ENCODE measurements at regions not wholly inside any gene's neighbourhood (a gene's known extent, or its start where the extent isn't known, plus 50 kb on each side); places are given as distances from the start of the nearest gene placed in this dataset.

DNA sequence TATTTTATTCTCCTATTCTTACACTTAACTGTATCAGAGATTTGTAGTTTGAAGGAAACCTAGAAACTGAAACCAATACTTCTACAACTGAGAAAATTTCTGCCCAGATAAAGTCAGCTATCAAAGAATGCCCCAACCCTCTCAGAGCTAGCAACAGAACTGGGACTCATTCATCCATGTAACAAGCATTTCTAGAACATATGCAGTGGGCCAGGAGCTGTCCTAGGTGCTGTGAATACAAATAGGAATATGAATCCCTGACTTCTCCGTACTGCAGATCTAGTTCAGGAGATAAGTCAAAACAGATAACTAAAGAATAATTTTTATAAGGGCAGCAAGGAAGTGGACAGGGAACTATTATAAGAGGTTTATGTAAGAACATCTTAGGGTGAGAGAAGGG lies 654.1 kb upstream of the NOX3 start:
- DNase-seq, result no peak

- no peak for DNase-seq
Measured at GRCh38 chr6:156107624-156108101, 652.0 kb upstream of the NOX3 start.

GRCh38 chr6:156102129-156102528 lies 646.5 kb upstream of the NOX3 start:
- no peak for DNase-seq

- no peak for DNase-seq
Measured at GRCh38 chr6:156098839-156099238, 643.2 kb upstream of the NOX3 start.

GRCh38 chr6:156087487-156087886 lies 631.8 kb upstream of the NOX3 start:
- no peak for DNase-seq

DNA sequence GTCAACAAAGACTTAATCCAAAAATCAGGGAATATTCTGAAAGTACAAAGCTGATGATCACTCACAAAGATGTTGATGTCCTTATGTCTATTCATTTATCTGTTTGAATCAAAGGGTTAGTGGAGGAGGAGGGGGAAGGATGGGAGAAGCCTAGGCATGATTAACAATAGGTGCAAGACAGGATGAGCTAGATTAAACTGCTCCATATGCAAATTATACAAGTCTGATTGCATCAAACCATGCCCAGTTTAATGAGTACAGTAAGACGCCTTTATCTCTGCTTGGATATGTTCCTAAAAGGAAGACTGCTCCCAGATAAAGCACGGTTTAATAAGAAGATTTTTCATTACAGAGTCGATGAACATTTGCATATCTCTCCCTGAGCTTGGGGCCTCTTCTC lies 626.4 kb upstream of the NOX3 start:
- no peak for DNase-seq

DNA sequence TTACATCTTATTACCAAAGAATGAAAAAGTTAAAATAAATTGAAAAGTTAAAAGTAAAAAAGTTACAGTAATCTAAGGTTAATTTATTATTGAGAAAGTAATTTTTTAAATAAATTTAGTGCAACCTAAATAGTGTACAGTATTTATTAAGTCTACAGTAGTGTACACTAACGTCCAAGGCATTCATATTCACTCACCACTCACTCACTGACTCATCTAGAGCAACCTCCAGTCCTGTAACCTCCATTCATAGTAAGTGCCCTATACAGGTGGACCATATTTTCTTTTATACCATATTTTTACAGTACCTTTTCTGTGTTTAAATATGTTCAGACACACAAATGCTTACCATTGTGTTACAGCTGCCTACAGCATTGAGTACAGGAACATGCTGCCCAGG lies 624.7 kb upstream of the NOX3 start:
- DNase-seq, result no peak

- DNase-seq, result no peak
Measured at GRCh38 chr6:156068881-156069280, 613.2 kb upstream of the NOX3 start.

DNA sequence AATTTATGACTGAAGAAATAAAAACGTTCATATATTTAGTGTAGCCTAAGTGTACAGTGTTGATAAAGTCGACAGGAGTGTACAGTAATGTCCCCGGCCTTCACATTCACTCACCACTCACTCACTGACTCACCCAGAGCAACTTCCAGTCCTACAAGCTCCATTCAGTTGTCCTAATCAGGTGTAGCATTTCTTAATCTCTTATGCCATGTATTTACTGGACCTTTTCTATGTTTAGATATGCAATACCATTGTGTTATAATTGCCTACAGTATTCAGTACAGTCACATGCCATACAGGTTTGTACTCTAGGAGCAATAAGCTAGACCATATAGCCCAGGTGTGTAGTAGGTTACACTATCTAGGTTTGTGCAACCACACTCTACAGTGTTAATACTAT lies 610.2 kb upstream of the NOX3 start:
- DNase-seq, result no peak

- DNase-seq, result no peak
Measured at GRCh38 chr6:156062091-156062563, 606.5 kb upstream of the NOX3 start.

DNA sequence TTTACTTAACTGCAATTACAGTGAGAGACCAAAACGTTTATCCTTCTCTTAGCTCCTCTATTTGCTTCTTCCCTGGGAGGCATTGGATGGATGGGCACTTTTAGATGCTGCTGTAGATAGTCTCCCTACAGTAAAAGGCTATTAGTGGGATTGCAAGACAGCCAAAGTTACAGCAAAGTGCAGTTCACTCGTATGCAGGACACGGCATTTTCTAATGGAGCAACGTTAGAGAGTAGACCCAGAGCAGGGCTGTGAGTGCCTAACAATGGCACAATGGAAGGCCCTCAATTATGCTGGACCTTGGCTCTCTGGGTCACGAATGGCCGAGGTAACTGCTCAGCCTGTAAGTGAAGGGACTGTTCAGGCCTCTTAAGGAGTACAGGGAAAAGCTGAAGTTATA lies 605.8 kb upstream of the NOX3 start:
- no peak for DNase-seq

- no peak for DNase-seq
Measured at GRCh38 chr6:156060013-156060412, 604.4 kb upstream of the NOX3 start.

DNA sequence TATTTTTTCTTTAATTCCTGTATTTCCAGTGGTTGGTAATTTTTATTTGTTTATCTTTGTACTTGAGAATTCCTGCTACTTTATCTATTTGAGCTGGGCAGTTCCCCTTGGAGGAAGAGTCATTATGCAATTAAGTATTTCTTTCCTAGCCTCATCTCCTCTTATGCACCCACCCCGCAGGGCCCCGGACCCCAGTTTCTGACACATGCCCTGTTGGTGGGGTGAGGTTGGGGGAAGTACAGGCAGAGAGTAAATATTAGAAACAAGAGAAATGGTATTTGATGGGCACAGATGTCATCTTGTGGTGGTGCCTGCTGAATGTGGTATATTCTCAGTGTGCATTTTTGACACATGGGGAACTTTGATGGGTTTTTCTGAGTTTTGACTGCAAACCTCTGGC lies 602.7 kb upstream of the NOX3 start:
- DNase-seq, result no peak

- no peak for DNase-seq
Measured at GRCh38 chr6:156057869-156058268, 602.2 kb upstream of the NOX3 start.

- no peak for DNase-seq
Measured at GRCh38 chr6:156056085-156056484, 600.4 kb upstream of the NOX3 start.

DNA sequence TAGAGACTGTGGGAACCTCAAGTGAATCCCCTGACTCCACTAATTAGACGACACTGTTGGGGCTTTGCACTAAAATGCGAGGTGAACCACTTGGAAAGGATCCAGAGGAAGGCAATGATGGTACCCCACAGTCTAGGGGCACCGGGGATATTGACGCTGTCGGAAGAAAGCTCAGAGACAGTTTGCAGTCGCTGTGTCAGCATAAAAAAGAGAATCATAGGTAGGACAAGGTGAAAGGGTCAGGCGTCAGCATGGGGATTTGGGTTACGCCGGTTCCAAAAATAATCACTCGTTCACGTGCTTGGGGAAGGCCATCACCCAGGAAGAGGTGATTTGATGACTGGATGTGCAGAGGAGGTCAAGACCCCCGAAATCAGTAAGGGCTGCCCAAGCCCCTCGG lies 598.0 kb upstream of the NOX3 start:
- no peak for DNase-seq

GRCh38 chr6:156046841-156047449 lies 591.3 kb upstream of the NOX3 start:
- no peak for DNase-seq

DNA sequence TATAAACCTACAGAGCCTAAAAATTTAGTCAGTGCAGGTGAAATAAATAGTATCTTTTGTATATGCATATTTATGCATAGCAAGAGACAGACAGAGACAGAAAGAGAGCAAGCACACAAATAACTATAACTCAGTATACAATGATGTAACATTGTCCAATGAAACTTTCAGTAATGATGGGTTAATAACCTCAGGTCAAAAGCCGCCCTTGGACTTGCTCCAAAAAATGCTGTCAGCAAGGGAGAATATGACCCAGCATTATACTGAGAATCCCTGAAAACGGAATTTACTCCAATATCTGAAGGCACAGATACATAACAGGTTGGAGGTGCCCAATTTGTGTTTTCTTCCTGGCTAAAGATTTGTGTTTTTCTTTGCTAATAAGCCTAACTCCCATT lies 590.6 kb upstream of the NOX3 start:
- DNase-seq, result no peak

DNA sequence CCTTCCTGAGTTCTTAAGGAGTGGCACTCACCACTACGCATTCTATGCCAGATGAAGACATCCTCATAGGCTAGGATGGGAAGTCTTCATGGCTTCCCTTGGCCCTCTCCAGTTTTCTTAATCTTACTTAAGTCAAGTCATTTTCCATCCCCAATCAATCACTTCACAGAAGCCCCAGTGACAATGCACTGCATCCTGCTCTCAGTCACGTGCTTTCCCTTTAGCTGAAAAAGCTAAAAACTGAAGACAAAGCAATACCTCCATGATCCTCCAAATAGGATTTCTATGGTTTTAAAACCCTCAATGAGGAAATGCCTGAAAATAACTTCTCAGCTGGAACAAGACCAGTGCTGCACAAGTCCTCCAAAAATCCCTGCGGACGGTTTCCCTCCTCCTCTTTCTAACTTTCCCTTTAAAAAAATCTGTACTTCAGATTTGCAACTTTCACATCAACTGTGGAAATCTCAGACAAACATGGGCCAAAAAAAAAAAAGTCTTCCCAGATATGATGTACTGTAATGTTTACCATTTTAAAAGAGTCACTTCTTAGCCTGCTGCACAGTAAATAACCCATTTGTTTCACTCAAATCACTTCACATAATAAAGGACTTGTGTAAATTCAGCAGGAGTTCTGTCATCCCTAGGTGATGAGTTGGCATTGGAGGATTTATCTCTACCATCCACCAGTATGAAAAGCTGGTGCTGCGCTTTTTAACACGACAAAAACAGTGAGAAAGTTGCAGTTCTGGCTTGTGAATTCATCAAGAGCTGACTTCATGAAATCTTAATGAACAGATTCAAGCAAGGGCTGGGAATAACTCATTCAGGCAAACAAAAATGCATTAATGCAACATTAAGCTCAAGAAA lies 590.0 kb upstream of the NOX3 start:
- DNase-seq, result no peak

GRCh38 chr6:156033598-156033997 lies 578.0 kb upstream of the NOX3 start:
- no peak for DNase-seq

DNA sequence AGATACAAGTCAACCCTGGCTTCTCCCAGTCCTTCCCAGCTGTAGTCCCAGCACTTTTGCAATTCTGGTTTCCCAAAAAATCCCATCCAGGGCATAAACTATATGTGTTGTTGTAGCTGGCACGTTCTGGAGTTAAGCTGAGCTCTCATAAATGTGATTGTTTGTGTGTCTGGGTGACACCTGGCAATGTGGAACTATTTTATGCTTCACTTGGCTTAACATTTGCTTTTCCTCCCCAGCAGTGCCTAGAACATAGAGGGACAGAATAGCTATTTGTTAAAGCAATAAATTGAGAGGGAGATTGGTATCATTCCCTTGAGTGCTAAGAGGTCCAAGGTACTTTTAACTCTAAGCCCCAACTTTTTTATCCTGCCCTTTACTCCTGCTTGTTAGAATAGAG lies 575.9 kb upstream of the NOX3 start:
- DNase-seq, result no peak

DNA sequence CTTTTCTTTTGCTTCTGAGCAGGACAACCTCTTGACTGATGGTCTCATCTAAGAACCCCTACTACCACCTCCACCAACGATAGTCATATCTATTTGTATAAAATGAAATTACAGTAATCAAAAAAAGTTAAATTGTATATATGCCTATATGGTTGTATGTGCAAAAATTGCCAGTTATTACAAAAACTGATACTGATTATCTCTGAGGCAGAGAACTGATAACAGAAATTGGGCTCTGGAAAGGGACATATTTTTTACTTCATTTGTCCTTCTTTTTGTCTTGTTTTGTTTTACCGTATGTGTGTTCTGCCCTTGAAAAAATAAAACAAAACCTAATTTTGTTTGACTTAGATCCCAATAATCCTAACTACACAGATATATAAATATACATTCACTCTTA lies 574.4 kb upstream of the NOX3 start:
- DNase-seq, result no peak

DNA sequence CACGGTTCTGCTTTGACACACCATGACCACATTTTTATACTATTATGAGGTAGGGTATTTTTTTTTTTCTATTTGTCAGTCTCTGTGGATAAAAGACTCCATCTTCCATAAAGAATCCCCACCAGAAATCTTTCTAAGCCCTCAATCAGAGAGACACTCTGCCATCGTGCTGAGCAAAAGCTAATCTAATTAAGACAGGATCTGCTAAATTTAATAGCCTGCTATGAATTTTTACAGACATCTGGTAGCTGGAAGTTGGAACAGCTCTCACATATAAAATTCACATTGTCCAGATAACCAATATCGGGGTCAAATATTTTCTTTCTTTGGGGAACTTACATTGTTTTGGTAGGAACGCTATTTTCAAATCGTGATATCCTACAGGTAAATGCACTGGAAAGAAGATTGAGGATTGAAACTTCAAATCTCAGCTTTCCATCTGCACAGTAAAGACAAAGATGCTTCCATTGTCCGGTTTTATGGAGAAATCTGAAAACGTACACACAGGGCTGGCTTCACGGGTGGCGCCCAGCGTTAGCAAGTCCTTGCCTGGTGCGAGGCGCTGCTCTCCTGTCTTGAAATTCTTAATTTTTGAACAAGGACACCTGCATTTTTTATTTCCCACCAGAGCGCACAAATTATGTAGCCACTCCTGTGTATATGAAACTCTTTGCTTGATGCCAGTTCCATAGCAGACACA lies 573.8 kb upstream of the NOX3 start:
- DNase-seq, result no peak

All from left hindlimb (tissue), 1 donor.